M059J (cell line): ENCODE measurements at regions not wholly inside any gene's neighbourhood (a gene's known extent, or its start where the extent isn't known, plus 50 kb on each side); places are given as distances from the start of the nearest gene placed in this dataset.
A peak's percentile ranks its signal among the peaks of the same experiment; 100 is the strongest.

Experiments used
- DNase-seq: peaks from one replicate; pipeline ENCODE4 v3.0.0-alpha.2; 2012; ENCODE audit warnings: low read depth

- peak; percentile 97 for DNase-seq
Observed at GRCh38 chr4:23333946-23334878, 555.6 kb downstream of the PPARGC1A start.

- DNase-seq, result peak; percentile 89
Observed at GRCh38 chr4:23333556-23333945, 556.3 kb downstream of the PPARGC1A start.

- DNase-seq, result peak; percentile 29
Observed at GRCh38 chr4:23332313-23332712, 557.5 kb downstream of the PPARGC1A start.

GRCh38 chr4:23327120-23327519 is 562.7 kb downstream of the PPARGC1A start:
- no peak for DNase-seq

- DNase-seq, result peak; percentile 96
Observed at GRCh38 chr4:23324021-23324690, 565.7 kb downstream of the PPARGC1A start.

- peak; percentile 14 for DNase-seq
Observed at GRCh38 chr4:23323436-23323835, 566.4 kb downstream of the PPARGC1A start.

GRCh38 chr4:23322732-23323131 is 567.1 kb downstream of the PPARGC1A start:
- no peak for DNase-seq

GRCh38 chr4:23320931-23321587 is 568.8 kb downstream of the PPARGC1A start:
- DNase-seq, result peak; percentile 30

GRCh38 chr4:23312686-23313085 is 577.2 kb downstream of the PPARGC1A start:
- DNase-seq, result no peak

GRCh38 chr4:23311983-23312382 is 577.9 kb downstream of the PPARGC1A start:
- no peak for DNase-seq

- DNase-seq, result peak; percentile 49
Observed at GRCh38 chr4:23305026-23305425, 584.8 kb downstream of the PPARGC1A start.

GRCh38 chr4:23298371-23298770 is 591.5 kb downstream of the PPARGC1A start:
- no peak for DNase-seq

GRCh38 chr4:23297327-23297726 is 592.5 kb downstream of the PPARGC1A start:
- DNase-seq, result no peak

GRCh38 chr4:23291139-23291538 is 598.4 kb downstream of the GBA3 start:
- DNase-seq, result no peak

GRCh38 chr4:23290656-23291055 is 597.9 kb downstream of the GBA3 start:
- no peak for DNase-seq

GRCh38 chr4:23279377-23279986 is 586.7 kb downstream of the GBA3 start:
- DNase-seq, result no peak

- DNase-seq, result no peak
Observed at GRCh38 chr4:23278845-23279244, 586.1 kb downstream of the GBA3 start.

GRCh38 chr4:23276076-23276475 is 583.3 kb downstream of the GBA3 start:
- no peak for DNase-seq

GRCh38 chr4:23269566-23269965 is 576.8 kb downstream of the GBA3 start:
- no peak for DNase-seq

GRCh38 chr4:23268072-23268771 is 575.5 kb downstream of the GBA3 start:
- DNase-seq, result no peak

- peak; percentile 0 for DNase-seq
Observed at GRCh38 chr4:23266401-23266800, 573.7 kb downstream of the GBA3 start.
